ENCODE measurements at regions not wholly inside any gene's neighbourhood (a gene's known extent, or its start where the extent isn't known, plus 50 kb on each side); places are given as distances from the start of the nearest gene placed in this dataset.

- DNase-seq (ENCODE audit: low read depth) = no peak
Measured at GRCh38 chr4:96316776-96317175, 476.9 kb downstream of the PDHA2 start.

- no peak for DNase-seq (ENCODE audit: low read depth)
Measured at GRCh38 chr4:96317891-96318290, 478.0 kb downstream of the PDHA2 start.

GRCh38 chr4:96326846-96327245 lies 487.0 kb downstream of the PDHA2 start:
- DNase-seq (ENCODE audit: low read depth) = no peak

- no peak for DNase-seq (ENCODE audit: low read depth)
Measured at GRCh38 chr4:96342196-96342595, 502.3 kb downstream of the PDHA2 start.

- no peak for DNase-seq (ENCODE audit: low read depth)
Measured at GRCh38 chr4:96342790-96343455, 503.0 kb downstream of the PDHA2 start.

GRCh38 chr4:96343836-96344235 lies 503.9 kb downstream of the PDHA2 start:
- no peak for DNase-seq (ENCODE audit: low read depth)

GRCh38 chr4:96347582-96347981 lies 507.7 kb downstream of the PDHA2 start:
- DNase-seq (ENCODE audit: low read depth) = no peak

GRCh38 chr4:96352051-96352517 lies 512.2 kb downstream of the PDHA2 start:
- no peak for DNase-seq (ENCODE audit: low read depth)

GRCh38 chr4:96354036-96354712 lies 514.3 kb downstream of the PDHA2 start:
- no peak for DNase-seq (ENCODE audit: low read depth)

GRCh38 chr4:96355414-96355813 lies 515.5 kb downstream of the PDHA2 start:
- no peak for DNase-seq (ENCODE audit: low read depth)

GRCh38 chr4:96356591-96357370 lies 516.9 kb downstream of the PDHA2 start:
- DNase-seq (ENCODE audit: low read depth) = no peak

GRCh38 chr4:96366632-96367031 lies 526.7 kb downstream of the PDHA2 start:
- no peak for DNase-seq (ENCODE audit: low read depth)

- DNase-seq (ENCODE audit: low read depth) = no peak
Measured at GRCh38 chr4:96375367-96375766, 535.5 kb downstream of the PDHA2 start.

- no peak for DNase-seq (ENCODE audit: low read depth)
Measured at GRCh38 chr4:96379524-96379923, 539.6 kb downstream of the PDHA2 start.

- DNase-seq (ENCODE audit: low read depth) = no peak
Measured at GRCh38 chr4:96380106-96380505, 540.2 kb downstream of the PDHA2 start.

GRCh38 chr4:96383349-96383748 lies 543.5 kb downstream of the PDHA2 start:
- DNase-seq (ENCODE audit: low read depth) = no peak

GRCh38 chr4:96389770-96390169 lies 549.9 kb downstream of the PDHA2 start:
- no peak for DNase-seq (ENCODE audit: low read depth)

- no peak for DNase-seq (ENCODE audit: low read depth)
Measured at GRCh38 chr4:96390404-96390803, 550.5 kb downstream of the PDHA2 start.

- DNase-seq (ENCODE audit: low read depth) = no peak
Measured at GRCh38 chr4:96395747-96396146, 555.9 kb downstream of the PDHA2 start.

GRCh38 chr4:96406742-96407141 lies 566.8 kb downstream of the PDHA2 start:
- no peak for DNase-seq (ENCODE audit: low read depth)

GRCh38 chr4:96407225-96407624 lies 567.3 kb downstream of the PDHA2 start:
- DNase-seq (ENCODE audit: low read depth) = no peak

GRCh38 chr4:96407738-96408463 lies 568.0 kb downstream of the PDHA2 start:
- DNase-seq (ENCODE audit: low read depth) = no peak

All from GM04503 (cell line).